Urothelium cell line (cell line): ENCODE measurements at regions not wholly inside any gene's neighbourhood (a gene's known extent, or its start where the extent isn't known, plus 50 kb on each side); places are given as distances from the start of the nearest gene placed in this dataset.

ENCODE experiments used
- DNase-seq: peaks from one replicate; pipeline ENCODE4 v3.0.0; 2011; ENCODE audit warnings: low spot score, mixed read lengths
- FAIRE-seq: peaks from 2 replicates; lab custom pipeline; 2011; peaks lifted over from hg19 to GRCh38; lab: Jason Lieb, UNC

GRCh38 chr6:114521926-114522325 lies 179.1 kb upstream of the HS3ST5 start:
- DNase-seq (no peak), FAIRE-seq (no peak)

GRCh38 chr6:114520976-114521375 lies 178.2 kb upstream of the HS3ST5 start:
- FAIRE-seq (no peak), DNase-seq (no peak)

DNA sequence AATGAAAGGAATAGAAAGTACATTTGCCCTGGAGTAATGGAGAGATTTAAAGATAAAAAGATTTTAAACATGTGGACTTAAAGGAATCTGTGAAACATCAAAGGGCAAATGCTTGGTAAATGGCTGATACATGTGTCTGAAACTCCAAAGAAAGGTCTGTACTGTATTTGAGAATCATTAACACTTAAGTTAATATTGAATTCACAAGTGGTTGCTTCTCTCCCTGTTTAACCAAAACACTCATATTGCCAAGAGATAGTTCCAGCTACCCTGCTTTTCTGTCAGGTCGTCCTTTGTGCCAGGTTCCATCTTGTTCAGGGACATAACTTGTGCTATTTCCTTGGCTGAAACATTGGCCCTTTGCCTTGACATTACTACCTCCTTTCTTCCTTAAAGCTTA lies 171.3 kb upstream of the HS3ST5 start:
- FAIRE-seq (no peak), DNase-seq (no peak)

DNA sequence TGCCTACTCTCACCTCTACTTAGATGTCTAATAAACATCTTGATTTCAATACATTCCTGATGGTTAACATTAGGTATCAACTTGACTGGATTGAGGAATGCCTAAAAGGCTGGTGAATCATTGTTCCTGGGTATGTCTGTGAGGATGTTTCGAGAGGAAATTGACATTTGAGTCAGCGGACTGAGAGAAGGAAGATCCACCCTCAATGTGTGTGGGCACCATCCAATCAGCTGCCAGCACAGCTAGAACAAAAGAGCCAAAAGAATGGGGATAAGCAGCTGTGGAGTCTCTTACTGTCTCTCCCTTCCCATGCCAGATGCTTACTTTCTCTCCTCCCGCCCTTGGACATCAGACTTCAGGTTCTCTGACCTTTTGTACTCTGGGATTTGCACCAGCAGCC lies 128.6 kb upstream of the HS3ST5 start:
- no peak for DNase-seq
- no peak for FAIRE-seq

GRCh38 chr6:114467931-114468330 lies 125.1 kb upstream of the HS3ST5 start:
- no peak for FAIRE-seq
- peak; percentile 2 for DNase-seq

DNA sequence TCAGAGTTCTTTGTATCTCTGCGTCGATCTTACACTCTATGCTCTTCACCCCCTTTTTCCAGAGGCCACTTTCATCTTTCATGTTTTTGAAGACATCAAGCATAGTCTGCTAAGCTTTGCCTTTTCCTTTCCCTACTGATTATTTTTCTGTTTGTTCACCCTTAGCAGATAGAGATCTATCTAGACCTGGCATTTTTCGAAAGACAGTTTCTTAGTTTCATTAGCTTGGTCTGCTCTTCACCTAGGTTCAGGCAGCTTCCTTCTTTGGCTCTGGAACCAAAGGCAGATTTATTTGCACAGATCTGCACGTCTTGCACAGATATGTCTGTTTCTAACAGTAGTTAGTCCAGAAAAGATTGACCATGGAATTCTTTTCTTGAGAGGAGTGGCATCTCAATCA lies 122.7 kb upstream of the HS3ST5 start:
- DNase-seq (no peak), FAIRE-seq (no peak)

- FAIRE-seq (no peak), DNase-seq (no peak)
Measured at GRCh38 chr6:114453737-114454276, 111.0 kb upstream of the HS3ST5 start.

DNA sequence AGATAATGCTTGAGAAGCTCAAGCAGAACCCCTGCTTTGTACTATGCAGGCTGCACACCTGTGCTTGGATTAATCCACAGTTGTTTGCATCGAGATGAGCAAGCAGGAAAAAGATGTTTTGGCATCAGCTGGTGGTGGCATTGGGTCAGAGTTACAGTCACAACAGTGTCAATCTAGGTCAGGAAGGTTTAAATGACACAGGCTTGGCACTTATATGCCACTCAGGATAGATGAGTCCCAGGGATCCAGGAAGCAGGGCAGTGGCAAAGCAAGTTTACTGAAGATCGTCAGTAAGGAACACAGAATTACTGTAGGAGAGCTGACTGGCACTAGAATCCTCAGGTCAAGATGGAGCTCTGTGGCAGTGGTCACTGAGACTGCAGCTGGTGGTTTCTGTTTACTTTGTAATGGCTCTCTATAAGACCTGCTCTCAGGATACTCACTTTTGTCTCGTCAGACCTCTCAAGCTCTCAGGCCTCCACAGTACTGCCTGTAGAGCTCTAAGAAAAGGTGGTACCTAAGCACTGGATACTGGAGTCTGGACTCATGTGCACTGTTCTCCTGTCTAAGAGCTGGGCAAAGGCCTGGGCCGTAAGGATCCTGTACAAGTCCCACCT lies 110.1 kb upstream of the HS3ST5 start:
- FAIRE-seq (no peak), DNase-seq (no peak)

DNA sequence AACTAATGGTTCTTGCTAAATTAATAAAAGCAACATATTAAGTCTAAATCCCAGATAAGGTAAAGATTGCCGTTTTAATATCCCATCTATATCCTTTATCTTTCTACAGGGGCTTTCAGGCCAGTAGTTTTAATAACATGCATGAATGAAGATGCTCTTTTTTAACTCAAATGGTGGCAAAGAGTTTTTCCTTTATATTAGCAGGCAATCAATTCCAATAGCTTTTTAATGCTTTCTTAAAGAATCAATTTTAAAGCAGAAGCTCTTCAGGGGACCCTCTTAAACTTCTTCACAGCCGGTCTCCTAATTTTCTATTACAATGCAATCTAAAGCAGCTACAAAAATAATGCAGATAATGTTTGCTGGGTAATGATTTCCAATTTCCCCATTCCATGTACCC lies 107.8 kb upstream of the HS3ST5 start:
- no peak for FAIRE-seq

DNA sequence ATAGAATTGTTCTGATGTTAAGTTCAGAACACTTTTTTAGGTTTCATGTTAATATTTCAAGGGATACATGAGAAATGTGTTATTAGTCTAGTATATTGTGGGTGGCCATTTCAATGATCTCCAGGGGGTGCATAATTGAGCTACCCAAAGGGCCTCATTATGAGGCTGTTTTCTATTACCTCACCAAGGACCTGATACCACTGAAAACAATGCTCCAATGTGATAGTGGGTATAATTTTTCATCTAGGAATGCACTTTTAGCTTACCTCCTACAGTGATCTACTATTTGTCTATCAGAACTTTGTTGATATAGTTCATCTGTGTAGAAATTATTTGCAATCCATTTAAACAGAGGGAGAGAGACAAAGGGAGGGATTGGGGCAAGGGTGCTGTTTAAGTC lies 106.8 kb upstream of the HS3ST5 start:
- FAIRE-seq (no peak), DNase-seq (no peak)

More for the DNA sequence above, 107.8 kb upstream of the HS3ST5 start:
- no peak for DNase-seq

DNA sequence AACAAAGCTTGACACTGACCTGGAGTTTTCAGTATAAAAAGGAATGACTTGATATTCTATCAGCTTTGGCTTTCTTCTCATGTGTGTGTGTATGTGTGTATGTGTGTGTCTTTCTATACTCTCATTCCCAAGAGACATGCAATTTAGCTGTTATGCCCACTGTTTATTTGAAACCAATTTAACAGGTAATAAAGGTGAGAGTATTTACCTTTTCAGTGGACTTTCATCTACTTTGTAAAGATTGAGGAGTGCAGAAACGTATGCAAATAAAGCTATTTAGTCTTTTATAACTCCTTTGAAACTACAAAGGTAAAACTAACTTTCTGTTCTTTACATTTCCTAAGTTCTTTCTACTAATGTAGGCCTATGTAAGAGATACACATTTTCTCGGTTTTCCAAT lies 103.5 kb upstream of the HS3ST5 start:
- FAIRE-seq (no peak), DNase-seq (no peak)

GRCh38 chr6:114445846-114446245 lies 103.0 kb upstream of the HS3ST5 start:
- DNase-seq = no peak
- FAIRE-seq = no peak

GRCh38 chr6:114439411-114439810 lies 96.6 kb upstream of the HS3ST5 start:
- FAIRE-seq = no peak
- no peak for DNase-seq

DNA sequence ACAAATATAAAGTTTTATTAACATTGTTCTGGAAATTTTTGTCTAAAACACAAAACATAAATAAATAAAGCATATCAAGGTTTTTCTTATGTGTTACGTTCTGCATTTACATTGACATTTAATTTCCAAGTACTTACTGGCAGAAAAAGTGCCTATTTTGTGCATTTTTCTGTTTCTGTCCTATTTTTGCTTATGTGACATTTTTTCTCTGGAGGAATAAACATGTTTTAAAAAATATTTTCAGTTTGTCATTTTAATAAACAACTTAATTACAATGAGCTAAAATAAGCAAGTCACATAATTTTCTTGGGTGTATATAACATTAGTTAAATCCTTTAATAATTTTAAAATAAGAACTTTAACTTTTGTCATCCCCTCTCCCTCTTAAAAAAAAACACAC lies 94.4 kb upstream of the HS3ST5 start:
- FAIRE-seq (no peak), DNase-seq (no peak)

DNA sequence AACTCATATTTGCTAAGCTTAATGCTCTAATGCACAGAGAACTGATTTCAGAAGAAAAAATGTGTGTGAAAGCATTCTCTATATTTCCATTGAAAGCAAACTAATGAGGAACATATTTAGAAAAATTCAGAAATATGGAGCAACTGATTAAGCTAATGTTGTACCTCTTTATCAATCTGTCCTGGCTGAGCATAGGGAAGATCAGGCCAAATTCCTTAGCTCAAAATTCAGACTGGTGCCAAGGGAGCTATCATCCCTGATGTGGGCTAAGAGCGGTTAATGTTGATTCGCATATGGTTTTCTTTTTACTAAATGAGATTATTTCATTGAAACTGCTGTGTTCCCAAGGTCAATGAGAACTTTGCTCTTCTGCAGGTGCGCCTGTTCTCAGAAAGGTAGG lies 93.9 kb upstream of the HS3ST5 start:
- FAIRE-seq = no peak
- DNase-seq = no peak

DNA sequence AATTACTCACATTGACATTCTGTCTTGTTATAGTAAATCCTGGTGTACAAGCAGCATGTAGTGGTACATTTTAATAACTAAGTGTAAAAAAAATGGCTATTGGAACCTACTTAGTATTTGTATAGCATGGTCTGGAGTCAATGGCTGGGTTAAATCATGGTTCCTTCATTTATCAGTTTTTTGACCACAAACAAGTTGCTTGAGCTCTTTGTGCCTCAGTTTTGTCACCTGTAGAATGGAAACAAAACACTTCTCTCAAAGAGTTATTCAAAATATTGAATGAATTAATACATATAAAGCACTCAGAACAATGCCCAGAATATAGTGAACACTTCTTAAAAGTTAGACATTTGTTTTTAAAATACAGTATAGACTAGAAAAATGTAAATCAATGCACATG lies 93.2 kb upstream of the HS3ST5 start:
- FAIRE-seq = no peak
- no peak for DNase-seq

- DNase-seq = no peak
- no peak for FAIRE-seq
Measured at GRCh38 chr6:114432400-114432799, 89.6 kb upstream of the HS3ST5 start.

- DNase-seq = no peak
Measured at GRCh38 chr6:114431641-114432040, 88.8 kb upstream of the HS3ST5 start.

GRCh38 chr6:114430534-114431124 lies 87.8 kb upstream of the HS3ST5 start:
- FAIRE-seq = no peak
- no peak for DNase-seq

More at GRCh38 chr6:114431641-114432040, 88.8 kb upstream of the HS3ST5 start:
- no peak for FAIRE-seq

GRCh38 chr6:114428341-114428740 lies 85.5 kb upstream of the HS3ST5 start:
- FAIRE-seq (no peak), DNase-seq (no peak)

GRCh38 chr6:114421199-114421598 lies 78.4 kb upstream of the HS3ST5 start:
- FAIRE-seq (no peak), DNase-seq (no peak)

DNA sequence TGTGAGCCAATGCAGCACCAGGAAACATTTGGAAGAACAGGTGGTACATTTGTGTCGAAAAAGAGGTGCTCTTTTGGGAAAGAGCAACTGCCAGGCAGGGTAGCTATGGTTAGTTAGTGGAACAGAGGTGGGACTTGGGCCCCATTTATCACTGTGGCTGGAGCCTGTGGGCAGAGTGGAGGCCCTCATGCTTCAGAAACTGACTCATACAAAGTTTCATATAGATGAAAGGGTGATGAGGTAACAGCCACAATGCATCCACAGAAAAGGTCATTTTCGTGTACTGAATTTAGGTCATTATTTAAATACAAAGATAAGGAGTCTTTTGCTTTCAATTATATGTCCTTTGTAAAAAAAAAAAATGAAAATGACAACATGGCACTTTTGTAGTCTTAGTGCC lies 76.4 kb upstream of the HS3ST5 start:
- peak; percentile 8 for DNase-seq
- FAIRE-seq = no peak
